SK-N-SH treated with all-trans-retinoic acid at 6 μM for 48 hours (cell line): ENCODE measurements at regions not wholly inside any gene's neighbourhood (a gene's known extent, or its start where the extent isn't known, plus 50 kb on each side); places are given as distances from the start of the nearest gene placed in this dataset.

Source experiments
- ATAC-seq: fragments of 200-7000 bp; cut with Tn5 transposase; 3 replicates; pipeline ENCODE4 v1.9.1; 2020; ENCODE audit warnings: mild to moderate bottlenecking, moderate library complexity
- BACH2 ChIP-seq: fragments of 250-450 bp; sonication (Bioruptor Pico); IDR thresholded peaks from 2 replicates; pipeline ENCODE4 v1.9.0; 2021; ENCODE audit warnings: mild to moderate bottlenecking, borderline replicate concordance
- CSDC2 ChIP-seq: fragments of 250-450 bp; sonication (Bioruptor Pico); IDR thresholded peaks from 2 replicates; pipeline ENCODE4 v1.5.0; 2020; ENCODE audit warnings: mild to moderate bottlenecking, moderate library complexity
- ESRRG ChIP-seq: fragments of 250-450 bp; sonication (Bioruptor Pico); IDR thresholded peaks from 2 replicates; pipeline ENCODE4 v1.6.1; 2021; ENCODE audit warnings: mild to moderate bottlenecking
- GLIS3 ChIP-seq: fragments of 250-450 bp; sonication (Bioruptor Pico); IDR thresholded peaks from 2 replicates; pipeline ENCODE4 v1.5.0; 2020; ENCODE audit warnings: mild to moderate bottlenecking, moderate library complexity
- ISL1 ChIP-seq: fragments of 250-450 bp; sonication (Bioruptor Pico); IDR thresholded peaks from 2 replicates; pipeline ENCODE4 v2.1.2; 2022; ENCODE audit warnings: mild to moderate bottlenecking, moderate library complexity
- OSR1 ChIP-seq: fragments of 250-450 bp; sonication (Bioruptor Pico); IDR thresholded peaks from 2 replicates; pipeline ENCODE4 v1.8.0; 2022; ENCODE audit warnings: moderate library complexity, mild to moderate bottlenecking, inconsistent platforms
- PPARA ChIP-seq: fragments of 250-450 bp; sonication (Bioruptor Pico); IDR thresholded peaks from 2 replicates; pipeline ENCODE4 v1.5.0; 2020; ENCODE audit warnings: mild to moderate bottlenecking, borderline replicate concordance
- RARB ChIP-seq: fragments of 250-450 bp; sonication (Bioruptor Pico); IDR thresholded peaks from 2 replicates; pipeline ENCODE4 v1.8.0; 2021; ENCODE audit warnings: mild to moderate bottlenecking, moderate library complexity
- SNAI2 ChIP-seq: fragments of 250-450 bp; sonication (Bioruptor Pico); IDR thresholded peaks from 2 replicates; pipeline ENCODE4 v1.5.0; 2020; ENCODE audit warnings: mild to moderate bottlenecking, moderate library complexity
- TCF4 ChIP-seq: fragments of 250-450 bp; sonication (Bioruptor Pico); IDR thresholded peaks from 2 replicates; pipeline ENCODE4 v1.8.0; 2021; ENCODE audit warnings: mild to moderate bottlenecking, moderate library complexity, borderline replicate concordance
- TOX ChIP-seq: fragments of 250-450 bp; sonication (Bioruptor Pico); IDR thresholded peaks from 2 replicates; pipeline ENCODE4 v1.8.0; 2021; ENCODE audit warnings: mild to moderate bottlenecking, moderate library complexity, borderline replicate concordance
- ZC3H10 ChIP-seq: fragments of 250-450 bp; sonication (Bioruptor Pico); IDR thresholded peaks from 2 replicates; pipeline ENCODE4 v1.5.1; 2021; ENCODE audit warnings: mild to moderate bottlenecking, moderate library complexity
- ZFP3 ChIP-seq: fragments of 250-450 bp; sonication (Bioruptor Pico); IDR thresholded peaks from 2 replicates; pipeline ENCODE4 v1.5.0; 2020; ENCODE audit warnings: mild to moderate bottlenecking, moderate library complexity
- ZFP30 ChIP-seq: fragments of 450-650 bp; formaldehyde crosslinking; IDR thresholded peaks from 2 replicates; pipeline ENCODE4 v1.5.0; 2022; ENCODE audit warnings: mild to moderate bottlenecking, moderate library complexity
- ZNF70 ChIP-seq: fragments of 450-650 bp; formaldehyde crosslinking; IDR thresholded peaks from 2 replicates; pipeline ENCODE4 v1.5.0; 2020; ENCODE audit warnings: mild to moderate bottlenecking, moderate library complexity
- ZNF8 ChIP-seq: fragments of 450-650 bp; formaldehyde crosslinking; IDR thresholded peaks from 2 replicates; pipeline ENCODE4 v1.5.0; 2020; ENCODE audit warnings: mild to moderate bottlenecking, moderate library complexity
- TF ChIP-seq, protein P1 (sequence below): fragments of 250-450 bp; sonication (Bioruptor Pico); IDR thresholded peaks from 2 replicates; pipeline ENCODE4 v1.5.1; 2020; ENCODE audit warnings: low read depth, mild to moderate bottlenecking, moderate library complexity
- TF ChIP-seq, protein P2 (sequence below): fragments of 250-450 bp; sonication (Bioruptor Pico); IDR thresholded peaks from 2 replicates; pipeline ENCODE4 v1.8.0; 2021; ENCODE audit warnings: low read depth, mild to moderate bottlenecking, moderate library complexity, borderline replicate concordance
- TF ChIP-seq, protein P3 (sequence below): fragments of 250-450 bp; sonication (Bioruptor Pico); IDR thresholded peaks from 2 replicates; pipeline ENCODE4 v1.5.0; 2020; ENCODE audit warnings: mild to moderate bottlenecking, moderate library complexity
- TF ChIP-seq, protein P4 (sequence below): fragments of 250-450 bp; sonication (Bioruptor Pico); IDR thresholded peaks from 2 replicates; pipeline ENCODE4 v1.5.1; 2021; ENCODE audit warnings: mild to moderate bottlenecking, moderate library complexity
- TF ChIP-seq, protein P5 (sequence below): fragments of 250-450 bp; sonication (Bioruptor Pico); IDR thresholded peaks from 2 replicates; pipeline ENCODE4 v1.8.0; 2020; ENCODE audit warnings: mild to moderate bottlenecking, moderate library complexity, borderline replicate concordance

DNA sequence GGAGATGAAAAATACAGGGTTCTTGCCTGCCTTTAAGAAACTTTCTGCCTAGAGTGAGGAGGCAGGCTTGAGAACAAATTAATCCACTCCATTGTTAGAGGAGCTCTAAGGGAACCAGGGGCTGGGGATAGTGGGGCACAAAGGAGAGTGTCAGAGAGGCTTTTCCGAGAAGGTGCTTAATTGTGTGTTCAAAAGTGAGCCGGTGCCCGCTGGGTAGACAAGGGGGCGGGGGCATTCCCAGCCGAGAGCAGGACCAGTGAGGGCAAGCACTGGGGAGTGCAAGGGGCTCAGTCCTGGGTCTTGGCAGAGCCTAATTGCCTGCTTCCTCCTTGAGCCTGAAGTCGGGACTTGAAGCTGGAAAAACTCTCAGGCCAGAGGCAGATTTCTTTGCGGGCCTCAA, 377.4 kb downstream of the ETNK1 start:
- TF ChIP-seq, protein P1, sequence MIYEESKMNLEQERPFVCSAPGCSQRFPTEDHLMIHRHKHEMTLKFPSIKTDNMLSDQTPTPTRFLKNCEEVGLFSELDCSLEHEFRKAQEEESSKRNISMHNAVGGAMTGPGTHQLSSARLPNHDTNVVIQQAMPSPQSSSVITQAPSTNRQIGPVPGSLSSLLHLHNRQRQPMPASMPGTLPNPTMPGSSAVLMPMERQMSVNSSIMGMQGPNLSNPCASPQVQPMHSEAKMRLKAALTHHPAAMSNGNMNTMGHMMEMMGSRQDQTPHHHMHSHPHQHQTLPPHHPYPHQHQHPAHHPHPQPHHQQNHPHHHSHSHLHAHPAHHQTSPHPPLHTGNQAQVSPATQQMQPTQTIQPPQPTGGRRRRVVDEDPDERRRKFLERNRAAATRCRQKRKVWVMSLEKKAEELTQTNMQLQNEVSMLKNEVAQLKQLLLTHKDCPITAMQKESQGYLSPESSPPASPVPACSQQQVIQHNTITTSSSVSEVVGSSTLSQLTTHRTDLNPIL (CRISPR knock-in tag): no peak
- TF ChIP-seq TCF4 (CRISPR knock-in tag) (no peak), ZNF70 (no peak), PPARA (CRISPR knock-in tag) (no peak), RARB (CRISPR knock-in tag) (no peak), TOX (no peak), GLIS3 (CRISPR knock-in tag) (no peak), CSDC2 (CRISPR knock-in tag) (no peak), ZC3H10 (CRISPR knock-in tag) (no peak), ESRRG (no peak), ZFP3 (no peak), OSR1 (CRISPR knock-in tag) (no peak), ZFP30 (CRISPR knock-in tag) (no peak), ISL1 (CRISPR knock-in tag) (no peak), SNAI2 (no peak), ZNF8 (no peak), BACH2 (no peak)
- TF ChIP-seq, protein P2, sequence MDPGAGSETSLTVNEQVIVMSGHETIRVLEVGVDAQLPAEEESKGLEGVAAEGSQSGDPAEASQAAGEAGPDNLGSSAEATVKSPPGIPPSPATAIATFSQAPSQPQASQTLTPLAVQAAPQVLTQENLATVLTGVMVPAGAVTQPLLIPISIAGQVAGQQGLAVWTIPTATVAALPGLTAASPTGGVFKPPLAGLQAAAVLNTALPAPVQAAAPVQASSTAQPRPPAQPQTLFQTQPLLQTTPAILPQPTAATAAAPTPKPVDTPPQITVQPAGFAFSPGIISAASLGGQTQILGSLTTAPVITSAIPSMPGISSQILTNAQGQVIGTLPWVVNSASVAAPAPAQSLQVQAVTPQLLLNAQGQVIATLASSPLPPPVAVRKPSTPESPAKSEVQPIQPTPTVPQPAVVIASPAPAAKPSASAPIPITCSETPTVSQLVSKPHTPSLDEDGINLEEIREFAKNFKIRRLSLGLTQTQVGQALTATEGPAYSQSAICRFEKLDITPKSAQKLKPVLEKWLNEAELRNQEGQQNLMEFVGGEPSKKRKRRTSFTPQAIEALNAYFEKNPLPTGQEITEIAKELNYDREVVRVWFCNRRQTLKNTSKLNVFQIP (CRISPR knock-in tag): no peak
- TF ChIP-seq, protein P3, sequence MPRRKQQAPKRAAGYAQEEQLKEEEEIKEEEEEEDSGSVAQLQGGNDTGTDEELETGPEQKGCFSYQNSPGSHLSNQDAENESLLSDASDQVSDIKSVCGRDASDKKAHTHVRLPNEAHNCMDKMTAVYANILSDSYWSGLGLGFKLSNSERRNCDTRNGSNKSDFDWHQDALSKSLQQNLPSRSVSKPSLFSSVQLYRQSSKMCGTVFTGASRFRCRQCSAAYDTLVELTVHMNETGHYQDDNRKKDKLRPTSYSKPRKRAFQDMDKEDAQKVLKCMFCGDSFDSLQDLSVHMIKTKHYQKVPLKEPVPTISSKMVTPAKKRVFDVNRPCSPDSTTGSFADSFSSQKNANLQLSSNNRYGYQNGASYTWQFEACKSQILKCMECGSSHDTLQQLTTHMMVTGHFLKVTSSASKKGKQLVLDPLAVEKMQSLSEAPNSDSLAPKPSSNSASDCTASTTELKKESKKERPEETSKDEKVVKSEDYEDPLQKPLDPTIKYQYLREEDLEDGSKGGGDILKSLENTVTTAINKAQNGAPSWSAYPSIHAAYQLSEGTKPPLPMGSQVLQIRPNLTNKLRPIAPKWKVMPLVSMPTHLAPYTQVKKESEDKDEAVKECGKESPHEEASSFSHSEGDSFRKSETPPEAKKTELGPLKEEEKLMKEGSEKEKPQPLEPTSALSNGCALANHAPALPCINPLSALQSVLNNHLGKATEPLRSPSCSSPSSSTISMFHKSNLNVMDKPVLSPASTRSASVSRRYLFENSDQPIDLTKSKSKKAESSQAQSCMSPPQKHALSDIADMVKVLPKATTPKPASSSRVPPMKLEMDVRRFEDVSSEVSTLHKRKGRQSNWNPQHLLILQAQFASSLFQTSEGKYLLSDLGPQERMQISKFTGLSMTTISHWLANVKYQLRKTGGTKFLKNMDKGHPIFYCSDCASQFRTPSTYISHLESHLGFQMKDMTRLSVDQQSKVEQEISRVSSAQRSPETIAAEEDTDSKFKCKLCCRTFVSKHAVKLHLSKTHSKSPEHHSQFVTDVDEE (CRISPR knock-in tag): no peak
- TF ChIP-seq, protein P4, sequence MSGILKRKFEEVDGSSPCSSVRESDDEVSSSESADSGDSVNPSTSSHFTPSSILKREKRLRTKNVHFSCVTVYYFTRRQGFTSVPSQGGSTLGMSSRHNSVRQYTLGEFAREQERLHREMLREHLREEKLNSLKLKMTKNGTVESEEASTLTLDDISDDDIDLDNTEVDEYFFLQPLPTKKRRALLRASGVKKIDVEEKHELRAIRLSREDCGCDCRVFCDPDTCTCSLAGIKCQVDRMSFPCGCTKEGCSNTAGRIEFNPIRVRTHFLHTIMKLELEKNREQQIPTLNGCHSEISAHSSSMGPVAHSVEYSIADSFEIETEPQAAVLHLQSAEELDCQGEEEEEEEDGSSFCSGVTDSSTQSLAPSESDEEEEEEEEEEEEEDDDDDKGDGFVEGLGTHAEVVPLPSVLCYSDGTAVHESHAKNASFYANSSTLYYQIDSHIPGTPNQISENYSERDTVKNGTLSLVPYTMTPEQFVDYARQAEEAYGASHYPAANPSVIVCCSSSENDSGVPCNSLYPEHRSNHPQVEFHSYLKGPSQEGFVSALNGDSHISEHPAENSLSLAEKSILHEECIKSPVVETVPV (CRISPR knock-in tag): no peak
- TF ChIP-seq, all 23 proteins: peak for 0
- ATAC-seq: no peak

DNA sequence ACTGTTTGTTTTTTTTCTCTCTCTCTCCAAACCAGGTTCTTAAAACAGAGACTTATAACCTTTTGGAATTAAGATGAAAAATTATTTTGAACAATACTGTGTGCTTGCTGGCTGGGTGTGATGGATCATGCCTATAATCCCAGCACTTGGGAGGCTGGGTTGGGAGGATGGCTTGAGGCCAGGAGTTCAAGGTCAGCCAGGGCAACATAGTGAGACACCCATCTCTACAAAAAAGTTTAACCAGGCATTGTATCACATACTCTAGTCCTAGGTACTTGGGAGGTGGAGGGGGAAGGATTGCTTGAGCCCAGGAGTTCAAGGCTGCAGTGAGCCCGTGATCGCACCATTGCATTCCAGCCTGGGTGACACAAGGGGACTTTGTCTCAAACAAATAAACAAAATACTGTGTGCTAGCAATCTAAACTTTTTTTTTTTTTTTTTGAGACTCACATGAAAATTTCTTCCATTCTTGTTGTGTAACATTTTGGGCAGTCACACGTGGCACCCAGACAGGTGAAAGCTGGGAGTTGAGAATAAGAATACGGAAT, 379.6 kb downstream of the ETNK1 start:
- TF ChIP-seq, protein P5, sequence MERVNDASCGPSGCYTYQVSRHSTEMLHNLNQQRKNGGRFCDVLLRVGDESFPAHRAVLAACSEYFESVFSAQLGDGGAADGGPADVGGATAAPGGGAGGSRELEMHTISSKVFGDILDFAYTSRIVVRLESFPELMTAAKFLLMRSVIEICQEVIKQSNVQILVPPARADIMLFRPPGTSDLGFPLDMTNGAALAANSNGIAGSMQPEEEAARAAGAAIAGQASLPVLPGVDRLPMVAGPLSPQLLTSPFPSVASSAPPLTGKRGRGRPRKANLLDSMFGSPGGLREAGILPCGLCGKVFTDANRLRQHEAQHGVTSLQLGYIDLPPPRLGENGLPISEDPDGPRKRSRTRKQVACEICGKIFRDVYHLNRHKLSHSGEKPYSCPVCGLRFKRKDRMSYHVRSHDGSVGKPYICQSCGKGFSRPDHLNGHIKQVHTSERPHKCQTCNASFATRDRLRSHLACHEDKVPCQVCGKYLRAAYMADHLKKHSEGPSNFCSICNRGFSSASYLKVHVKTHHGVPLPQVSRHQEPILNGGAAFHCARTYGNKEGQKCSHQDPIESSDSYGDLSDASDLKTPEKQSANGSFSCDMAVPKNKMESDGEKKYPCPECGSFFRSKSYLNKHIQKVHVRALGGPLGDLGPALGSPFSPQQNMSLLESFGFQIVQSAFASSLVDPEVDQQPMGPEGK: no peak
- TF ChIP-seq SNAI2 (no peak), ZNF70 (no peak), ZFP3 (no peak), GLIS3 (CRISPR knock-in tag) (no peak), PPARA (CRISPR knock-in tag) (no peak), BACH2 (no peak), TCF4 (CRISPR knock-in tag) (no peak)
- TF ChIP-seq, protein P3 (CRISPR knock-in tag): no peak
- TF ChIP-seq, protein P1 (CRISPR knock-in tag): no peak
- ATAC-seq: no peak
